ENCODE measurements at regions not wholly inside any gene's neighbourhood (a gene's known extent, or its start where the extent isn't known, plus 50 kb on each side); places are given as distances from the start of the nearest gene placed in this dataset.

DNA sequence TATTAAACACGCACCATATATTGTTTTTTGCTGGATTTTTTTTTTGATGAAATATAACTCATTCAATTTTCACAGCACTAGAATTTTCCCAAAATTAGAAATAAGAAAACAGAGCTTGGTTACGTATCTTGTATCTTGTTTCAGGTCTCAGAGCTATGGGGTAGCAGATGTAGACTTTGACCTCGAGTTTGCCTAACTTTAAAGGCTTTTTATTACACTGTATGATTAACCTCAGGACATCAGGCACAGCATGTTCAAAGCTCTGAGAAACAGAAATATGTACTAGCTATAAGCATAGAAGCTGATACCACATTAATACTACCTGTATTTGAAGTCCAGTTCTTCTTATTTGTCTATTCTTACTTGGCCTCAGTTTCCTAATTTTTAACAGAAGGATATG lies 171.9 kb upstream of the KITLG start:
- TF ChIP-seq POLR2A (IDR thresholded peaks at IDR 0.05) (no peak), CTCF (IDR thresholded peaks at IDR 0.05) (no peak)

All from heart left ventricle (tissue), 13 donors.